H1 (cell line): ENCODE measurements at regions not wholly inside any gene's neighbourhood (a gene's known extent, or its start where the extent isn't known, plus 50 kb on each side); places are given as distances from the start of the nearest gene placed in this dataset.

Experiments used
- CTCF ChIA-PET: fragments of 300-600 bp; sonication (Branson Sonifier 250); formaldehyde crosslinking; loops from one replicate; lab custom pipeline; 2021; ENCODE audit not compliant: partially characterized antibody; lab: Charles Lee
- POLR2A ChIA-PET: fragments of 300-600 bp; sonication (Branson Sonifier 250); formaldehyde crosslinking; loops from one replicate; lab custom pipeline; 2021; ENCODE audit warnings: inconsistent platforms; ENCODE audit not compliant: partially characterized antibody; lab: Charles Lee
- DNase-seq, 2 experiments: peaks; one replicate each; pipeline versions ENCODE4 v3.0.0 to v3.0.0-alpha.2; 2010 to 2022; ENCODE audit warnings: low spot score in 2 of 2, low read depth in 1 of 2, mixed read lengths in 1 of 2
- FAIRE-seq: peaks from 2 replicates; lab custom pipeline; 2011; peaks lifted over from hg19 to GRCh38; lab: Jason Lieb, UNC
- H2AFZ ChIP-seq: 2 replicates; pipeline ENCODE4 v1.8.1; 2012; ENCODE audit warnings: low read length, inconsistent platforms
- H2AK5ac ChIP-seq: 2 replicates; pipeline ENCODE4 v1.6.1; 2013; ENCODE audit warnings: low read depth, low read length
- H2BK120ac ChIP-seq: replicated peaks from 2 replicates; pipeline ENCODE3; 2013; ENCODE audit warnings: low read depth, low read length, inconsistent platforms
- H2BK12ac ChIP-seq: 2 replicates; pipeline ENCODE4 v1.6.1; 2013; ENCODE audit warnings: low read depth, low read length
- H2BK15ac ChIP-seq: 2 replicates; pipeline ENCODE4 v1.6.1; 2013; ENCODE audit warnings: low read length
- H2BK20ac ChIP-seq: 2 replicates; pipeline ENCODE4 v1.6.1; 2013; ENCODE audit warnings: low read length
- H2BK5ac ChIP-seq: 2 replicates; pipeline ENCODE4 v1.6.1; 2013; ENCODE audit warnings: low read depth, low read length
- H3K14ac ChIP-seq: 2 replicates; pipeline ENCODE4 v1.6.1; 2013; ENCODE audit warnings: inconsistent platforms; ENCODE audit not compliant: insufficient read length
- H3K18ac ChIP-seq: 2 replicates; pipeline ENCODE4 v1.6.1; 2013; ENCODE audit warnings: low read length; ENCODE audit errors: extremely low read depth
- H3K23ac ChIP-seq: 2 replicates; pipeline ENCODE4 v1.6.1; 2013; ENCODE audit warnings: inconsistent platforms; ENCODE audit not compliant: insufficient read length
- H3K23me2 ChIP-seq: 2 replicates; pipeline ENCODE4 v1.6.1; 2013; ENCODE audit warnings: low read depth, low read length
- H3K27ac ChIP-seq: 2 replicates; pipeline ENCODE4 v1.6.1; 2011; ENCODE audit warnings: low read depth, low read length, inconsistent platforms
- H3K27me3 ChIP-seq, 4 experiments: replicated peaks in 1 of 4; 1 replicate in 1 of 4; 2 replicates in 3 of 4; pipeline versions ENCODE4 v1.6.1 to v1.8.1; 2011 to 2013; ENCODE audit warnings: low read length in 3 of 4, mild to moderate bottlenecking in 3 of 4, inconsistent platforms in 2 of 4, mixed read lengths in 2 of 4, moderate library complexity in 1 of 4; ENCODE audit not compliant: control insufficient read depth in 3 of 4, insufficient read depth in 3 of 4; ENCODE audit errors: extremely low read depth in 1 of 4
- H3K36me3 ChIP-seq, 4 experiments: 2 replicates each; pipeline versions ENCODE4 v1.6.1 to v1.8.1; 2011 to 2013; ENCODE audit warnings: mild to moderate bottlenecking in 4 of 4, low read length in 3 of 4, moderate library complexity in 2 of 4, control low read depth in 1 of 4, inconsistent platforms in 1 of 4; ENCODE audit not compliant: insufficient read depth in 4 of 4, control insufficient read depth in 2 of 4
- H3K4ac ChIP-seq: replicated peaks from 2 replicates; pipeline ENCODE3; 2013; ENCODE audit warnings: low read length, low read depth, mixed read lengths, inconsistent platforms; ENCODE audit not compliant: insufficient read length
- H3K4me1 ChIP-seq, 4 experiments: replicated peaks in 1 of 4; 1 replicate in 1 of 4; 2 replicates in 3 of 4; pipeline versions ENCODE4 v1.6.1 to v1.8.1; 2011 to 2013; ENCODE audit warnings: low read length in 3 of 4, inconsistent platforms in 2 of 4, mixed read lengths in 1 of 4; ENCODE audit not compliant: insufficient read depth in 4 of 4, control insufficient read depth in 3 of 4
- H3K4me2 ChIP-seq, 2 experiments: 2 replicates each; pipeline versions ENCODE4 v1.6.1 to v1.8.1; 2011 to 2013; ENCODE audit warnings: low read depth in 2 of 2, low read length in 2 of 2, control low read depth in 1 of 2, inconsistent platforms in 1 of 2, mild to moderate bottlenecking in 1 of 2; ENCODE audit not compliant: insufficient read depth in 1 of 2
- H3K4me3 ChIP-seq, 4 experiments: fragments of 200-600, 300-600 bp in 1 of 4; sonication (generic), shearing (Covaris generic), sonication (Bioruptor Twin) in 1 of 4; 2 replicates each; pipeline versions ENCODE4 v1.5.1 to v1.8.1; 2011 to 2016; ENCODE audit warnings: low read length in 4 of 4, low read depth in 3 of 4, control low read depth in 2 of 4, inconsistent platforms in 2 of 4, mild to moderate bottlenecking in 2 of 4, mixed read lengths in 1 of 4, moderate library complexity in 1 of 4; ENCODE audit not compliant: insufficient read depth in 2 of 4; ENCODE audit errors: extremely low read depth in 1 of 4
- H3K56ac ChIP-seq: replicated peaks from 2 replicates; pipeline ENCODE3; 2013; ENCODE audit warnings: low read depth, mild to moderate bottlenecking, mixed read lengths, low read length, inconsistent platforms; ENCODE audit not compliant: insufficient read length
- H3K79me1 ChIP-seq: 2 replicates; pipeline ENCODE4 v1.6.1; 2013; ENCODE audit warnings: low read depth, low read length, control low read depth
- H3K79me2 ChIP-seq, 2 experiments: 2 replicates each; pipeline versions ENCODE4 v1.6.1 to v1.8.1; 2012 to 2013; ENCODE audit warnings: low read length in 2 of 2, mild to moderate bottlenecking in 2 of 2, inconsistent platforms in 1 of 2; ENCODE audit not compliant: insufficient read depth in 2 of 2, control insufficient read depth in 1 of 2
- H3K9ac ChIP-seq, 4 experiments: replicated peaks in 1 of 4; 1 replicate in 1 of 4; 2 replicates in 3 of 4; pipeline versions ENCODE4 v1.6.1 to v1.8.1; 2011 to 2013; ENCODE audit warnings: low read depth in 3 of 4, low read length in 3 of 4, control low read depth in 2 of 4, mild to moderate bottlenecking in 2 of 4, moderate library complexity in 2 of 4, inconsistent platforms in 1 of 4; ENCODE audit errors: extremely low read depth in 1 of 4
- H3K9me3 ChIP-seq, 2 experiments: 2 replicates each; pipeline versions ENCODE4 v1.6.1 to v1.8.1; 2012 to 2013; ENCODE audit warnings: mild to moderate bottlenecking in 2 of 2, moderate library complexity in 2 of 2, control low read depth in 1 of 2, inconsistent platforms in 1 of 2, low read depth in 1 of 2, low read length in 1 of 2, mixed read lengths in 1 of 2; ENCODE audit not compliant: insufficient read depth in 2 of 2
- H4K20me1 ChIP-seq, 2 experiments: replicated peaks in 1 of 2; 2 replicates each; pipeline versions ENCODE3 to v1.8.1; 2011 to 2013; ENCODE audit warnings: inconsistent platforms in 2 of 2, low read length in 2 of 2, mild to moderate bottlenecking in 1 of 2; ENCODE audit not compliant: insufficient read depth in 2 of 2, control insufficient read depth in 1 of 2
- H4K5ac ChIP-seq: 2 replicates; pipeline ENCODE4 v1.6.1; 2013; ENCODE audit warnings: low read length, low read depth, mixed read lengths, inconsistent platforms; ENCODE audit not compliant: insufficient read length
- H4K8ac ChIP-seq: 2 replicates; pipeline ENCODE4 v1.8.0; 2013; ENCODE audit warnings: mild to moderate bottlenecking, moderate library complexity, low read length, inconsistent platforms; ENCODE audit not compliant: insufficient read depth; ENCODE audit errors: extremely low read depth
- H4K91ac ChIP-seq: replicated peaks from 2 replicates; pipeline ENCODE3; 2013; ENCODE audit warnings: low read length, mixed read lengths, inconsistent platforms; ENCODE audit not compliant: insufficient read length
- CBX5 ChIP-seq: fragments of 300-800, 300-1000 bp; sonication (generic); IDR thresholded peaks from 2 replicates; pipeline ENCODE4 v1.7.1; 2016; ENCODE audit warnings: antibody characterized with exemption, low read length, low read depth
- CBX8 ChIP-seq: fragments of 300-800, 300-1000 bp; sonication (generic); IDR thresholded peaks from 2 replicates; pipeline ENCODE4 v1.7.1; 2016; ENCODE audit warnings: low read depth, low read length, borderline replicate concordance
- EZH2 ChIP-seq: fragments of 200-600 bp; sonication (generic); IDR thresholded peaks from 2 replicates; pipeline ENCODE4 v1.7.1; 2012; ENCODE audit warnings: low read depth, mild to moderate bottlenecking, moderate library complexity, low read length, inconsistent platforms; ENCODE audit not compliant: severe bottlenecking
- HDAC6 ChIP-seq: IDR thresholded peaks from one replicate; pipeline ENCODE4 v1.7.1; 2012; ENCODE audit warnings: low read depth, mild to moderate bottlenecking, inconsistent platforms, low read length, moderate library complexity
- MAX ChIP-seq: IDR thresholded peaks from 2 replicates; pipeline ENCODE4 v1.6.1; 2012; ENCODE audit warnings: inconsistent platforms
- POU5F1 ChIP-seq: IDR thresholded peaks from 2 replicates; pipeline ENCODE4 v1.6.1; 2011; ENCODE audit warnings: low read depth, mild to moderate bottlenecking, low read length, moderate library complexity
- RNF2 ChIP-seq: fragments of 200-900, 300-1000 bp; sonication (generic); IDR thresholded peaks from 2 replicates; pipeline ENCODE4 v1.7.1; 2016; ENCODE audit warnings: borderline replicate concordance, low read depth, mild to moderate bottlenecking, antibody characterized with exemption, low read length; ENCODE audit not compliant: poor library complexity, severe bottlenecking; ENCODE audit errors: missing control alignments
- SAP30 ChIP-seq: fragments of 300-600 bp; sonication (generic); IDR thresholded peaks from 2 replicates; pipeline ENCODE4 v1.7.1; 2012; ENCODE audit warnings: low read length, moderate library complexity, mild to moderate bottlenecking, inconsistent platforms; ENCODE audit not compliant: insufficient read depth, insufficient replicate concordance
- TAF7 ChIP-seq: optimal IDR thresholded peaks from 2 replicates; pipeline ENCODE3; 2011; ENCODE audit warnings: low read depth, mild to moderate bottlenecking, inconsistent platforms, low read length, moderate library complexity, borderline replicate concordance
- TEAD4 ChIP-seq: IDR thresholded peaks from 2 replicates; pipeline ENCODE4 v1.6.1; 2012; ENCODE audit warnings: low read depth, low read length, inconsistent platforms, mixed read lengths
- USF2 ChIP-seq: IDR thresholded peaks from 2 replicates; pipeline ENCODE4 v1.6.1; 2011; ENCODE audit warnings: low read length, improper control_type of control experiment
- WGBS, 2 experiments: shearing (Covaris generic) in 1 of 2; methylation state at CpG; one replicate each; pipeline versions ENCODE4 v1.1.6 to v1.1.7; 2013 to 2015; ENCODE audit warnings: low lambda C conversion rate in 2 of 2, mixed read lengths in 2 of 2, inconsistent platforms in 1 of 2, low coverage in 1 of 2, missing lambda C conversion rate in 1 of 2; ENCODE audit not compliant: insufficient replicate concordance in 2 of 2, insufficient coverage in 1 of 2, insufficient read length in 1 of 2; ENCODE audit errors: extremely low coverage in 1 of 2, missing lambda C conversion rate in 1 of 2; 5-methylcytosine and 5-hydroxymethylcytosine counted together

GRCh38 chr2:187215532-187216240 is 232.4 kb downstream of the CALCRL start:
- Histone ChIP-seq H2BK15ac (no peak overlapping the region), H3K27me3 (no peaks in the 10 kb centered on the region), H2AK5ac (no peak overlapping the region), H3K36me3 (no peaks in the 10 kb centered on the region), H3K79me1 (no peaks in the 10 kb centered on the region), H3K4me2 (no peak overlapping the region), H3K23me2 (no peaks in the 10 kb centered on the region), H4K20me1 (no peaks in the 10 kb centered on the region), H2BK120ac (no peak overlapping the region), H2BK20ac (no peak overlapping the region), H3K4me1 (peaks cover 0 to 4% (median under 1%) of the 10 kb centered on the region in 4 experiments; a peak in 1 of 7 replicates), H3K4ac (no peak overlapping the region), H3K9ac (no peak overlapping the region), H2AFZ (peak overlapping the region; percentile 20; the same call in 1 of the 2 replicates), H3K27ac (no peak overlapping the region), H2BK5ac (no peak overlapping the region), H3K23ac (no peak overlapping the region), H3K4me3 (no peak overlapping the region), H4K5ac (no peak overlapping the region), H3K79me2 (no peaks in the 10 kb centered on the region), H3K56ac (no peak overlapping the region), H3K18ac (no peak overlapping the region), H4K91ac (no peak overlapping the region), H3K14ac (no peak overlapping the region), H2BK12ac (no peak overlapping the region), H4K8ac (no peak overlapping the region), H3K9me3 (no peaks in the 10 kb centered on the region; a peak in 2 of 4 replicates)
- no peak for FAIRE-seq
- ChIA-PET CTCF (no interaction called here), POLR2A (interaction anchor here (0.7 kb wide), 1 partner anchor 473 kb away, joined by 3 read pairs; no protein-coding TSS in a partner anchor)
- no peak for DNase-seq
- WGBS, 2 experiments, result 86% methylated on average over 1 of the region's 1 CpG; no CpG with 5 or more reads in 1 of the 2 experiments
- no peak for TF ChIP-seq HDAC6
- TF ChIP-seq SAP30, result no peak
- no peak for TF ChIP-seq TEAD4
- TF ChIP-seq RNF2, result no peak
- no peak for TF ChIP-seq MAX
- no peak for TF ChIP-seq CBX8
- TF ChIP-seq CBX5, result no peak
- TF ChIP-seq POU5F1, result no peak
- TF ChIP-seq USF2, result no peak
- no peak for TF ChIP-seq EZH2
- no peak for TF ChIP-seq TAF7
